Mammary epithelial cell (primary cell): ENCODE measurements at regions not wholly inside any gene's neighbourhood (a gene's known extent, or its start where the extent isn't known, plus 50 kb on each side); places are given as distances from the start of the nearest gene placed in this dataset.

ENCODE experiments used
- CTCF ChIP-seq, 2 donors: IDR thresholded peaks in 1 of 2; conservative IDR thresholded peaks in 1 of 2; 2 replicates each; pipeline ENCODE4 v1.5.1; 2011 to 2012; ENCODE audit warnings: inconsistent platforms in 2 of 2, low read length in 2 of 2, mild to moderate bottlenecking in 2 of 2, control low read depth in 1 of 2, low read depth in 1 of 2; ENCODE audit not compliant: insufficient read depth in 1 of 2; ENCODE audit errors: extremely low read depth in 1 of 2
- EZH2 ChIP-seq: IDR thresholded peaks from 2 replicates; pipeline ENCODE4 v1.6.1; 2012; ENCODE audit warnings: low read length, inconsistent platforms, borderline replicate concordance

- TF ChIP-seq CTCF (conservative IDR thresholded peaks at IDR 0.05 in 1 of 2, IDR thresholded peaks at IDR 0.05 in 1 of 2; ENCODE audit: extremely low read depth in 1 of 2, insufficient read depth in 1 of 2, low read depth in 1 of 2, low read length in 2 of 2) (no peak), EZH2 (no peak)
Measured at GRCh38 chr17:72408641-72409040, 287.8 kb downstream of the SOX9 start.
